ENCODE measurements at regions not wholly inside any gene's neighbourhood (a gene's known extent, or its start where the extent isn't known, plus 50 kb on each side); places are given as distances from the start of the nearest gene placed in this dataset.

- H3K9me3 ChIP-seq (ENCODE audit: low read length) = no peaks in the 10 kb centered on the region
- no peak overlapping the region for H3K9ac ChIP-seq (ENCODE audit: insufficient read depth, low read depth, low read length)
- no peaks in the 10 kb centered on the region for H3K36me3 ChIP-seq (replicated peaks in 1 of 2; ENCODE audit: control insufficient read depth in 1 of 2, insufficient read depth in 2 of 2, low read length in 2 of 2)
- H3K79me2 ChIP-seq (ENCODE audit: insufficient read depth, low read length) = no peaks in the 10 kb centered on the region
- peak; percentile 16 for ATAC-seq
- peak overlapping the region; percentile 78 for H3K4me2 ChIP-seq (ENCODE audit: low read depth, low read length)
- H3K4me1 ChIP-seq (ENCODE audit: insufficient read depth, low read length) = peaks cover 13% of the 10 kb centered on the region
- H3K27ac ChIP-seq (ENCODE audit: extremely low read length, insufficient read depth, low read length) = no peak overlapping the region
- no peaks in the 10 kb centered on the region for H4K20me1 ChIP-seq (ENCODE audit: insufficient read depth, low read length)
- in situ Hi-C loops (cut with HindIII; ENCODE audit: extremely low pct_ligation_motif_present, low pct_unique_long_range_greater_than_20kb) = loop anchor here (5.0 kb wide), 1 partner anchor 67 kb away; no protein-coding TSS in a partner anchor
- no TSS peak for BruUV-seq (replicated peaks)
- H3K27me3 ChIP-seq (ENCODE audit: control insufficient read depth in 1 of 2, insufficient read depth in 2 of 2, low read length in 2 of 2) = peaks cover 0 to 22% of the 10 kb centered on the region in 2 experiments; a peak in 2 of 5 replicates
- TF ChIP-seq POLR2AphosphoS2 (IDR thresholded peaks at IDR 0.05; ENCODE audit: low read depth, low read length) = no peak
- TF ChIP-seq CENPT (CRISPR knock-in tag; IDR thresholded peaks at IDR 0.05; ENCODE audit: low read depth) = 0 out of 2 replicates have a peak, but pooled peaks have one; percentile 7
- no peak for TF ChIP-seq AKNA (CRISPR knock-in tag; IDR thresholded peaks at IDR 0.05; ENCODE audit: borderline replicate concordance)
- H2AFZ ChIP-seq (ENCODE audit: low read length) = no peak overlapping the region
- no peak for FAIRE-seq
- POLR2A ChIA-PET = interaction anchor here (0.6 to 1.5 kb wide), 2 partner anchors 79 to 138 kb away, joined by 3 read pairs; no protein-coding TSS in a partner anchor
- H3K4me3 ChIP-seq (replicated peaks in 1 of 3; ENCODE audit: insufficient read depth in 1 of 3, low read depth in 2 of 3, low read length in 3 of 3) = peak overlapping the region in 2 of 3 experiments; percentile 43 to 64; a peak in 3 of 6 replicates
- intact Hi-C loops (cut with micrococcal nuclease; ENCODE audit: unreplicated experiment) = loop anchor here (5.0 kb wide), 1 partner anchor 152 kb away; no protein-coding TSS in a partner anchor
- CTCF ChIA-PET (ENCODE audit: low intra/inter-chr PET ratio, low total read pairs) = interaction anchor here (1.4 to 1.7 kb wide), 4 partner anchors 67 to 152 kb away, joined by 5 to 26 read pairs (median 8); no protein-coding TSS in a partner anchor
- 64% methylated on average over 19 of the region's 25 CpGs for WGBS (ENCODE audit: low lambda C conversion rate)
- no peak for DNase-seq (ENCODE audit: low spot score)
These were observed 53.5 kb upstream of the CD34 start for GRCh38 chr1:207964195-207964966.
